ENCODE measurements at regions not wholly inside any gene's neighbourhood (a gene's known extent, or its start where the extent isn't known, plus 50 kb on each side); places are given as distances from the start of the nearest gene placed in this dataset.
A peak's percentile ranks its signal among the peaks of the same experiment; 100 is the strongest.
"Not testable (repeated sequence)": the region's sequence is repeated elsewhere in the genome, so short reads cannot be mapped to it uniquely, and the experiment has no call there.

DNA sequence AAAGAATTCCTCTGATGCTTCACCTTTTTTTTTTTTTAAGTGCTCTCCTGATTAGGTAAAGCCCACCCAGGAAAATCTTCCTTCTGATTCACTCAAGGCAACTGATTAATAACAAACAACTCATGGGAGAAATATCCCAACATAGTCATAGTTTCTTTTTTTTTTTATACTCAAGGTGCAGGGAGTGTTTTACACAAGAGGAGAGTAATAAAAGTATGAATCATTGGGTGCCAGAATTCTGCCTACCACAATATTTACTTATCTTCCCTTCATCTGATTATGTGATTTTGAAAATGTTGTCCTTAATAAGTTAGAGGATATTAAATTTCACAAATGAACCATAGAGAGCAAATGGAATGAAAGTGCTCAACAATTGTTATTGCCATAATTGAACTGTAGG, 329.9 kb downstream of the TECRL start:
- no peak overlapping the region for H3K4me3 ChIP-seq
- no peaks in the 10 kb centered on the region for H3K36me3 ChIP-seq
- H3K9me3 ChIP-seq: no peaks in the 10 kb centered on the region
- no peaks in the 10 kb centered on the region for H3K27me3 ChIP-seq
- DNase-seq: no peak

DNA sequence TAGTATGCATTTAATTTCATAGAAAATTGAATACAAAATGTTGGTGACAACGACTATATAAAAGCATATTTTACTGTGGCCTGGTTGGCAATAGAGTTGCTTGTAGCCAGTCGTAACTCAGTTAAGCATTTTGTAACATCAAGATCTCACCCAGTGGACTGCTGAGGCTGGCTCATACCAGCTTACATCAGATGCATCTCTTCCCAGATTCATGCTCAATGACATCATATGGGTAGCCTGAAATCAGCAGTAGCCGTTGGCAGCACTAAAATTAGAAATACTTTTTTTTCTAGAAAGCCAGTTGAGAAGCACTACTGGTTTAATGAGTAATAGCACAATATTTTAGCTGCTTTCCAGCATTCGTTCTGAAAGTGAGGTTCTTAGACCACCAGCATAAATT, 341.2 kb downstream of the TECRL start:
- H3K4me3 ChIP-seq: no peak overlapping the region
- DNase-seq: peak; percentile 1
- H3K36me3 ChIP-seq: no peaks in the 10 kb centered on the region
- H3K27me3 ChIP-seq: no peaks in the 10 kb centered on the region
- no peaks in the 10 kb centered on the region for H3K9me3 ChIP-seq

DNA sequence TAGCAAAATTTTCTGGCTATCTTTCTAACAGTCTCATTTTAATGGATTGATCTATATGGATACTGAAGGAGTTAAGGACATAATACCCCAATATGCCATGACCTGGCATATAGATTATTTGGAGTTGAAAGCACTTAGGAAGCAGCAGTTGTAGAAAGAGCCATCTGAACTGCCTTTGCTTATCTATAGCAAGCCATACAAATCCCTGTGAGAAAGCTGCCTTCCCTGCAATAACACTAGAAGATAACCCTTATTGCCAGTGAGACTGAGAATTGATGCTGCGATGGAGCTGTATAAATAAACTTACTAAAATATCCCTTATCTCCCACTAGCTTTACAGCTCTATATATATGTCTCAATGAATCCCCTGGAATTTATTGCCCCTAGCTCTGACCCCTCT, 346.3 kb downstream of the TECRL start:
- Histone ChIP-seq H3K27me3 (no peaks in the 10 kb centered on the region), H3K4me3 (no peak overlapping the region), H3K9me3 (no peaks in the 10 kb centered on the region), H3K36me3 (no peaks in the 10 kb centered on the region)
- DNase-seq: no peak

DNA sequence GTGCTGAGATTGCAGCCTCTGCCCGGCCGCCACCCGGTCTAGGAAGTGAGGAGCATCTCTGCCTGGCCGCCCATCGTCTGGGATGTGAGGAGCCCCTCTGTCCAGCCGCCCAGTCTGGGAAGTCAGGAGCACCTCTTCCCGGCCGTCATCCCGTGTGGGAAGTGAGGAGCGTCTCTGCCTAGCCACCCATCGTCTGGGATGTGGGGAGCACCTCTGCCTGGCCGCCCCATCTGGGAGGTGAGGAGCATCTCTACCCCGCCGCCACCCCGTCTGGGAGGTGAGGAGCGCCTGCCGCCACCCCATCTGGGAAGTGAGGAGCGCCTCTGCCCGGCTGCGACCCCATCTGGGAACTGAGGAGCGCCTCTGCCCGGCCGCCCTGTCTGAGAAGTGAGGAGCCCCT, 372.2 kb downstream of the TECRL start:
- H3K4me3 ChIP-seq, H3K27me3 ChIP-seq, H3K36me3 ChIP-seq, DNase-seq, H3K9me3 ChIP-seq: not testable (repeated sequence)

DNA sequence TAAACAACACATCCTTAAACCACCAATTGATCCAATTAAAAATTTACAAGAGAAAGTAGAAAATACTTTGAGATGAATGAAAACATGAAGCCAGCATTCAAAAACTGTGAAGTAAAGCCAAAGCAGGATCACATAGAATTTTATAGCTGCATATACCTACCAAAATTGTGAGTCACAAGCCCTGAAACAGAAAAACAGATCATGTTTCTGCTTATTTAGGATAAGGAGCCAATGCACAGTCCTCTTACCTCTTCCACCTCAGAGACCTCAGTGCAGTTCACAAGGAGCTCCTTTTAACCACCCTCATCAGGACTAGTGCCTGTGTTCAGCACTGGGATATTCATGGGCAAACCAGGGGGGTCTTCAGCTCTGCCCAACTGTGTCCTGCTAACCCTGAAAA, 386.7 kb downstream of the TECRL start:
- no peaks in the 10 kb centered on the region for H3K27me3 ChIP-seq
- DNase-seq: no peak
- no peak overlapping the region for H3K4me3 ChIP-seq
- H3K36me3 ChIP-seq: no peaks in the 10 kb centered on the region
- H3K9me3 ChIP-seq: no peaks in the 10 kb centered on the region

DNA sequence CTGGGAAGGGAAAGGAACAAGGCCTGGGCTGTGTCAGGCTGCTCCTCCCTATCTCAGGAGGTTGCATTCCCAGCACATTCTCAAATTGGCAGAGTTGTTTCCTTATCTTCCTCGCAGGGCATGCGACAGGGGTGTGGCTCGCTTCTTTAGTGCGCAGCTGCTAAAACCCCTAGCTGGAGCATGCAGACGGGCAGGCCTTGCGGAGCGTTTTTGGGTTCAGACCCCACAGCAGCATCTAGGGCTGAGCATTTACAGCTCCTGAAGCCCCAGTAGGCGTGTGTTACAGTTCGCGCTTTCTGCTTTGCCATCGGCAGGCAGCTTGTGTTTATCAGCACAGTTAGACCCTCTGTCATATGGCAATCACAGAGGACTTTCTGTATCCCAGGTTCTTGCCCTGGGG, 392.4 kb downstream of the TECRL start:
- Histone ChIP-seq H3K27me3 (no peaks in the 10 kb centered on the region), H3K4me3 (no peak overlapping the region), H3K9me3 (no peaks in the 10 kb centered on the region), H3K36me3 (no peaks in the 10 kb centered on the region)
- no peak for DNase-seq

DNA sequence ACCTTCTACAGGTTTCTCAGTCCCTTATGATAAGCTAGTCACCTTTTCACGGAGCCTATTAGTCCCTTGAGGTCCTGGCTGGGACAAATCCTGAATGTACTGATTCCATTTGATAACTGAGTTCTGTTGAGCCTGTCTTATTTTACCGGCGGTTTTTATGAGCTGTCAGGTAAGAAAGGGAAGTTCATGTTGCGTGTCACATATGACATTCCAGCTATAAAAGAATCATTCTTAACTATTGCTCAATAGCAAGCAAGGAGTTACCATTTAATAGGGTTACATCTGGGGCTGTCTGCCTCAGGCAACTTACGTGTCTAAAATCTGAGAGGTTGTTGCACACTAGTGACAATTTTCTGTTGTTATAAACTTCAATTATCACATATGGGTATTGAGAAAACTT, 394.6 kb downstream of the TECRL start:
- H3K36me3 ChIP-seq: no peaks in the 10 kb centered on the region
- H3K27me3 ChIP-seq: no peaks in the 10 kb centered on the region
- no peak overlapping the region for H3K4me3 ChIP-seq
- no peaks in the 10 kb centered on the region for H3K9me3 ChIP-seq
- DNase-seq: no peak

DNA sequence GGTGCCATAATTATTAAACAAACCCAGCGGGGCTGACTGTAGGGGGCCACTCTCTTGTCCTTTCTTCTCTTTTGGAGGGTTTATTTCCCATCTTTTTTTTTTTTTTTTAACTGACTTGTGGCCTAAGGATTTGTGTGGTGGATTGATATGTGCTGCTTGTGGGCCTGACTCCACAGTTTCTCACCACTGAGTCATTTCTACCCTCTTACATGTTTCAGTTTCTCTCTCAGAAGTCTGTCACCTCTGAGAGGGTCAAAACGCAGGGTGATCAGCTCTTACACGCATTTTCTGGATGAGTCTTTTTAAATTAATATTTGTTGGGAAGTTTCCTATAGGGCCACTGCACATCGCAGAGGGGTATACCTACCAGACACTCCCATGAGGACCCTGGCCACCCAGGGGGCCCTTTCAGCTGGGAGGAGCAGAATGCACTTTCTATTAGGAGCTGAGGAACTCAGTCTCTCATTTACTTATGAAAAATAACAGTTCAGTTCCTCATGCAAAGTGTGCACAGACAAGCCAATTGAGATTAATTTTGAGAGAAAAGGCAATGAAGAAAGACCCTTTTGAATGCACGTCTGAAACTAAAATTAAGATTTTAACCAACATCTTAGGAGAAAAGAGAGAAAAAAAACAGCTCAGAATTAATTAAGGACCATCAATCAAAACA, 407.9 kb downstream of the TECRL start:
- no peaks in the 10 kb centered on the region for H3K27me3 ChIP-seq
- no peaks in the 10 kb centered on the region for H3K36me3 ChIP-seq
- DNase-seq: no peak
- H3K9me3 ChIP-seq: no peaks in the 10 kb centered on the region
- H3K4me3 ChIP-seq: no peak overlapping the region

DNA sequence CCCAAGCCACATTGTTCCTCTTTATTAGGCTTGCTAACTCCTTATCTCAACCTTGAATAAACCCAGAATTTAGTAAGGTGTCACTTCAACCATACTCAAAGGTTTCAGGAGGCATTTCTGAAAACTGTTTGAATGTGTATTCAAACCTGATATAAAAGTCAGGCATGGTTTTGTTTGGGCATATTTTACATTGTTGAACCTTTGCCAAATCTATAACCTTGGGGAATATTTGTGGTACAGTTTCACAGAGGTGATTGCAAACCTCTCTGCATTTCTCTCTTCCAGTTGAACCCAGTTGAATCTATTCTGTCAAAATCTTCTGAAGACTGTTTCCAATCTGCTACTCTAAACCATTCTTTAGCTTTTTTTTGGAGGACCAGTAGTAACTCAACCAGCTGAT, 409.0 kb downstream of the TECRL start:
- Histone ChIP-seq H3K4me3 (no peak overlapping the region), H3K9me3 (no peaks in the 10 kb centered on the region), H3K36me3 (no peaks in the 10 kb centered on the region)

DNA sequence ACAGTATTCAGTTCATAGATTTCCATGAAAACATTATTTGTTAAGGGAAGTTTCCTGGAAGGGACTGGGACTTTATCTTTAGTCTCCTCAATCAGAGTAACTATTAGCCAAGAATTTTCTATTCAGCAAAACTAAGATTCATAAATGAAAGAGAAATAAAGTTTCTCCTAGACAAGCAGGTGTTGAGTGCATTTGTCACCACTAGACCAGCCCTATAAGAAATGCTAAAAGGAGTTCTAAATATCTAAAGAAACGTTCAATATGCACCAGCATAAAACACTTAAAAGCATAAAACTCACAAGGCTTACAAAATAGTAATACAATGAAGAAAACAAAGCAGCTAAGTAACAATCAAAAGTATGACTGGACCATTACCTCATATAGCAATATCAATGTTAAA, 423.0 kb downstream of the TECRL start:
- Histone ChIP-seq H3K9me3 (no peaks in the 10 kb centered on the region), H3K27me3 (no peaks in the 10 kb centered on the region), H3K4me3 (no peak overlapping the region), H3K36me3 (no peaks in the 10 kb centered on the region)
- DNase-seq: no peak

More for the DNA sequence above, 409.0 kb downstream of the TECRL start:
- no peak for DNase-seq
- H3K27me3 ChIP-seq: no peaks in the 10 kb centered on the region

DNA sequence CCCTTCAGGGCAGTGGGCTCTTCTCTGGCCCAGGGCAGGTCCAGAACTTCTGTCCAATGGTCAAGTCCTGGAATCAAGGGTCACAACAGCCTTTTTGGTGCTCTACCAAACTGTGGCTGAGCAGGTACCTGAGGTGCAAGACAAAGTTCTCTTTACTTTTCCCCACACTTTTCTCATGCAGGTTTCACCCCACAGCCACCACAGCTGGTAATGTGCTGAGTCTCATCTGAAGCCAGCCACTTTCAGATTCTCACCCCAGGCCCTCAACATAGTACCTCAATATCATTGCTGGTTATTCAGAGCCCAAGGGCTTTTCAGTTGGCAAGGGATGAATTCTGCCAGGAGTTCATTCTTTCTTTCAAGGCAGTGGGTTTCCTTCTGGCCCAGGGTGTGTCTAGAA, 426.0 kb downstream of the TECRL start:
- Histone ChIP-seq H3K27me3 (no peaks in the 10 kb centered on the region), H3K36me3 (no peaks in the 10 kb centered on the region), H3K9me3 (no peaks in the 10 kb centered on the region), H3K4me3 (no peak overlapping the region)
- DNase-seq: no peak

DNA sequence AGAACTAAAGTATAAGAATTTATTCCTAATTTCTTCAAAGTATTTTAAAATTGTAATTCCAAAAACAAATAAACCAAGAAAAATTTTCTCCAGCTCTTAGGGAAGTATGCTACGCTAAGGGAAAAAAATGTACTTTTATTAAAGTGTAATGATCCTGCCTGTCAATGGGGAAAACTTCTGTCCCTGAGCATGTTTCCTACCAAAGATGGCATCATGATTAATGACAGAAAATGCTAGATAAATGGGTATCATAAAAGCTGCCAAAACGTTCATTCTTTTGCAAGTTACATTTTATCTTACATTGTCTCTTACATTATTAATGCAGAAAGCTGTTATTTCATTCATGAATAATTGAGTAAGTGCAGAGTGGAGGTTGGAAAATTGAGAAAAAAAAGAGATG, 443.4 kb downstream of the TECRL start:
- Histone ChIP-seq H3K9me3 (no peaks in the 10 kb centered on the region), H3K27me3 (no peaks in the 10 kb centered on the region), H3K4me3 (no peak overlapping the region), H3K36me3 (no peaks in the 10 kb centered on the region)
- DNase-seq: no peak

DNA sequence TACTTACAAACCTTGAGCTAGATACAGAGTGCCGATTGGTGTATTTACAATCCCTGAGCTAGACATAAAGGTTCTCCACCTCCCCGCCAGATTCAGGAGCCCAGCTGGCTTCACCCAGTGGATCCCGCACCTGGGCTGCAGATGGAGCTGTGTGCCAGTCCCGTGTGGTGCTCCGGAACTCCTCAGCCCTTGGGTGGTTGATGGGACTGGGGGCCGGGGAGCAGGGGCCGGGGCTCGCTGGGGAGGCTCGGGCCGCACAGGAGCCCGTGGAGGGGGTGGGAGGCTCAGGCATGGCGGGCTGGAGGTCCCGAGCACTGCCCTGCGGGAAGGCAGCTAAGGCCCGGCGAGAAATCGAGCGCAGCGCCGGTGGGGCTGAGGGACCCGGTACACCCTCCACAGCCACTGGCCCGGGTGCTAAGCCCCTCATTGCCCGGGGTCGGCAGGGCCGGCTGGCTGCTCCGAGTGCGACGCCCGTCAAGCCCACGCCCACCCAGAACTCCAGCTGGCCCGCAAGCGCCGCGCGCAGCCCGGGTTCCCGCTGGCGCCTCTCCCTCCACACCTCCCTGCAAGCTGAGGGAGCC, 466.5 kb downstream of the TECRL start:
- not testable (repeated sequence) for H3K36me3 ChIP-seq, H3K9me3 ChIP-seq, H3K4me3 ChIP-seq, H3K27me3 ChIP-seq, DNase-seq

DNA sequence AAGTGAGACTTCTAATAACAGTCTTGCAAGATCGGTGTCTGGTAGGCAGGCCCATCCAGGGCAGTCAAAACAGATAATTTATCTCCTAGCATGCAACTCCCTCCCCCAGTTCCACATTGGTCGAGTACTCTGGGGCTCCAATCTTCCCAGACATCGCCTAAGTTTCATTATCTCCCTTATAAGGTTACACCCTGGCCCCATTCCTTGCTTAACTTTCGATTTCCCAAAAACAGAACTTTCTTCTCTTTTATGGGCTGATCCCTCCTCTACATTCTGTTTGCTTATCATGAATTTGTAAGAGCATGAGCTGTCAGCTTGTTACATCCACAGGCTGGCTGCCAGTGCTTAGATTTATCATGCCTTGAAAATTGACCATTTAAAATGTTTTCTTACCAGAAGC, 471.3 kb downstream of the TECRL start:
- peak overlapping the region; percentile 12; the same call in 1 of the 2 replicates for H3K4me3 ChIP-seq
- peak; percentile 9 for DNase-seq
- no peaks in the 10 kb centered on the region for H3K27me3 ChIP-seq
- H3K9me3 ChIP-seq: no peaks in the 10 kb centered on the region
- no peaks in the 10 kb centered on the region for H3K36me3 ChIP-seq

DNA sequence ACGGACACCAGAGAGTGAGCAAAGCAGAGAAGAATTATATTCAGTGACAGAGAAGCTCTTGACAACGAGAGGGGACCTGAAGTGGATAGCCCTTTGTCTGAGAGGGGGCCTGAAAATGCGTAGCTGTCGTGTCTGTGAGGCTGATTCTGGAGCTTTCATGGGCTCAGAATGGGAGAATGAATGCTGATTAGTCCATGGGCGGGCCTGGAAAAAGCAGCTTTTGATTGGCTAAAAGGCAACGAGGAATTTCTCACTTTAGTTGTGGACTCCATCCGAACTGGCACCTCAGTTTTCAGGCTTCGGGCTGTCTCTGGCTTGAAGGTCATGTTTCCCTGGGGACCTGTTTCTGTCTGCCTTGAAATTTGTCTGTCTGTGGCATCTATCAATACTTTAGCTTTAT, 487.1 kb downstream of the TECRL start:
- Histone ChIP-seq H3K9me3 (no peaks in the 10 kb centered on the region), H3K27me3 (no peaks in the 10 kb centered on the region), H3K4me3 (no peak overlapping the region), H3K36me3 (no peaks in the 10 kb centered on the region)
- no peak for DNase-seq

DNA sequence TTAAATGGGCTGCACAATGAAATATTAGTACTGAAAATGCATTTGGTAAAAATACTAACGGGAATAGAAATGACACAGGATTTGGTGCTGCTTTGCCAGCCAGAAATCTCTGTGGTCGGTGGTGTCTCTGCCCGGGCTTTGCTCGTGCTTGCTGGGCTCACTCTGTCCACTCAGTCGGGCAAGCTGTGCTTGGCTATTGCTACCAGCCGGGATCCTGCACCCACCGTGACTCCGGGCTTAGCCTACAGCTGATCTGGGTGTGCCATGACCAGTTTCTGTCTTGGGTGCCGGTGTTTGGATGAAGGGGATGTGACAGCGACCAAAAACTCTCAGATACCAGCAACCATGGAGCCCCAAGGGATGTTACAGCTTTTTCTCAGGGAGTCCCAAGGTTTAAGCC, 487.7 kb downstream of the TECRL start:
- no peaks in the 10 kb centered on the region for H3K36me3 ChIP-seq
- no peaks in the 10 kb centered on the region for H3K9me3 ChIP-seq
- no peaks in the 10 kb centered on the region for H3K27me3 ChIP-seq
- DNase-seq: no peak
- no peak overlapping the region for H3K4me3 ChIP-seq

DNA sequence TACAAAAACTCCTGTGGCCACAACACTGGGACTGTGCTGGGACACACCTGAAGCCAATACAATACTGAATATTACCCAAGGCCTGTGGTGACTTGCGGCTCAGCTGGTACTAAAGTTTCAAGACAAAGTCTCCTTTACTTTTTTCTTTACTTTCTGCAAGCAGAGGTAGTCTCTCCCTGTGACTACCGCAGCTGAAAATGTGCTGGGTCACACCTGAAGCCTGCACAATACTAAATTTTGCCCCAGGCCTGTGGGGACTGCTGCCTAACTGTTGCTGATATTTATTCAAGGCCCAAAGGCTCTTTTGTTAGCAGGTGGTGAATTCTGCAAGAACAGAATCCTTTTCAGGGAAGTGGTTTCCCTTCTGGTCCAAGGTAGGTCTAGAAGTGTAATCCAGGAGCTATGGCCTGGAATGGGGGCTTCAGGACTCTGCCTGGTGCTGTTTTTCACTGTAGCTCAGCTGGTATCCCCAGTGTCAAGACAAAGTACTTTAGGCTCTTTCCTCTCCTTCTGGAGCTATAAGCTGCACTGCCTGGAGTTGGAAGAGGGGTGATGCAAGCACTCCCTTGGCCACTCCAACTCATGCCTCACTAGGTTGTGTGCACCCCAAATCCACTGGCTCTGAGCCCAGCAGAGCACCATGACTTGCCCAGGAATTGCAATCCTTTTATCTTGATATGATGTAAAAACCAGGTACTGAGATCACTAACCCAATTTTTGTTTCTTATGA, 489.4 kb downstream of the TECRL start:
- Histone ChIP-seq H3K4me3 (no peak overlapping the region), H3K36me3 (no peaks in the 10 kb centered on the region), H3K9me3 (no peaks in the 10 kb centered on the region), H3K27me3 (no peaks in the 10 kb centered on the region)
- no peak for DNase-seq

DNA sequence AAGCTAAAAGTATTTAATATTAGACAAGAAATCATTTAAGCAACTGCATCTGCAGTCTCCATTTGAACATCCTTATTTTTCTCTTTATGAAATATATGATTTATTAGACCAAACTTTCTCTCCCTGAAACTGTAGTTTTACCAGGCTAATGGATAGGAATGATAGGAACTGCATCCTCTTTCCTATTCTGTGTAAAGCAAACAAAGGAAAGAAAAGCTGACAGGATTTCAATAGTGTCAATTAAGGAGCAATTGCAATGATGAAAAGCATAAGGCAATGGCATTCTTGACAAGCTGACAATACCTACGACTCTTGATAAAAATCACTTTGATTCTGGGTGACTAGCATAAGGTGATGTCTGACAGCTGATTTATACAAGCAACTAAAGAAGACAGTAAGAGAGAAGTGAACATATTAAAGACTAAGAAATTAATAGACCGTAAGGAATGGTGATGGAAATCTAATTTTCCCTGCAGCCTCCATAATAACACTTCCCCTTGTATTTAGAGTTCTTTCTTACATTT, 502.5 kb downstream of the TECRL start:
- Histone ChIP-seq H3K9me3 (no peaks in the 10 kb centered on the region), H3K36me3 (no peaks in the 10 kb centered on the region), H3K27me3 (no peaks in the 10 kb centered on the region), H3K4me3 (no peak overlapping the region)
- DNase-seq: no peak

Measured in MG63 (cell line).